ENCODE measurements at regions not wholly inside any gene's neighbourhood (a gene's known extent, or its start where the extent isn't known, plus 50 kb on each side); places are given as distances from the start of the nearest gene placed in this dataset.
A peak's percentile ranks its signal among the peaks of the same experiment; 100 is the strongest.
"Not testable (repeated sequence)": the region's sequence is repeated elsewhere in the genome, so short reads cannot be mapped to it uniquely, and the experiment has no call there.

- not testable (repeated sequence) for DNase-seq
Observed at GRCh38 chr4:123537906-123538402, 141.4 kb downstream of the SPRY1 start.

GRCh38 chr4:123545667-123546572 lies 149.3 kb downstream of the SPRY1 start:
- DNase-seq, result peak; percentile 47

GRCh38 chr4:123546573-123547060 lies 150.0 kb downstream of the SPRY1 start:
- no peak for DNase-seq

GRCh38 chr4:123547216-123548165 lies 150.9 kb downstream of the SPRY1 start:
- peak; percentile 17 for DNase-seq

GRCh38 chr4:123553279-123553678 lies 156.7 kb downstream of the SPRY1 start:
- no peak for DNase-seq

- DNase-seq, result no peak
Observed at GRCh38 chr4:123553733-123554637, 157.4 kb downstream of the SPRY1 start.

GRCh38 chr4:123554801-123555232 lies 158.2 kb downstream of the SPRY1 start:
- DNase-seq, result peak; percentile 22

- peak; percentile 87 for DNase-seq
Observed at GRCh38 chr4:123555233-123555806, 158.7 kb downstream of the SPRY1 start.

- peak; percentile 84 for DNase-seq
Observed at GRCh38 chr4:123555807-123556273, 159.2 kb downstream of the SPRY1 start.

GRCh38 chr4:123556526-123556925 lies 159.9 kb downstream of the SPRY1 start:
- no peak for DNase-seq

GRCh38 chr4:123557857-123558536 lies 161.4 kb downstream of the SPRY1 start:
- no peak for DNase-seq

- DNase-seq, result no peak
Observed at GRCh38 chr4:123558865-123559264, 162.3 kb downstream of the SPRY1 start.

- DNase-seq, result no peak
Observed at GRCh38 chr4:123559955-123560871, 163.6 kb downstream of the SPRY1 start.

- DNase-seq, result no peak
Observed at GRCh38 chr4:123561525-123561924, 164.9 kb downstream of the SPRY1 start.

- peak; percentile 4 for DNase-seq
Observed at GRCh38 chr4:123562994-123563750, 166.6 kb downstream of the SPRY1 start.

- DNase-seq, result peak; percentile 10
Observed at GRCh38 chr4:123564758-123565346, 168.3 kb downstream of the SPRY1 start.

- no peak for DNase-seq
Observed at GRCh38 chr4:123568936-123569335, 172.3 kb downstream of the SPRY1 start.

- no peak for DNase-seq
Observed at GRCh38 chr4:123569541-123569940, 172.9 kb downstream of the SPRY1 start.

Data from skin of body (tissue), 1 donor.